DLD1 (cell line): ENCODE measurements at regions not wholly inside any gene's neighbourhood (a gene's known extent, or its start where the extent isn't known, plus 50 kb on each side); places are given as distances from the start of the nearest gene placed in this dataset.

ENCODE experiments used
- in situ Hi-C: cut with HindIII; loops from 2 replicates; pipeline ENCODE4 v1.10.0; 2017; ENCODE audit warnings: low sequenced_read_pairs

GRCh38 chr3:194738254-194739093 lies 52.8 kb downstream of the FAM43A start:
- in situ Hi-C loops, result no loop called here

- in situ Hi-C loops, result no loop called here
Measured at GRCh38 chr3:194739498-194740284, 54.0 kb downstream of the FAM43A start.

GRCh38 chr3:194740859-194741491 lies 55.3 kb downstream of the FAM43A start:
- in situ Hi-C loops, result no loop called here

- in situ Hi-C loops, result no loop called here
Measured at GRCh38 chr3:194741916-194742315, 56.2 kb downstream of the FAM43A start.

- in situ Hi-C loops, result no loop called here
Measured at GRCh38 chr3:194744826-194745225, 59.1 kb downstream of the FAM43A start.

- in situ Hi-C loops, result no loop called here
Measured at GRCh38 chr3:194745422-194746184, 59.9 kb downstream of the FAM43A start.

GRCh38 chr3:194748225-194748624 lies 62.5 kb downstream of the FAM43A start:
- in situ Hi-C loops, result no loop called here

- in situ Hi-C loops, result no loop called here
Measured at GRCh38 chr3:194749631-194750490, 64.2 kb downstream of the FAM43A start.

- in situ Hi-C loops, result no loop called here
Measured at GRCh38 chr3:194750491-194750828, 64.8 kb downstream of the FAM43A start.

GRCh38 chr3:194755671-194756459 lies 70.2 kb downstream of the FAM43A start:
- in situ Hi-C loops, result no loop called here

GRCh38 chr3:194756460-194756779 lies 70.7 kb downstream of the FAM43A start:
- in situ Hi-C loops, result no loop called here

- in situ Hi-C loops, result no loop called here
Measured at GRCh38 chr3:194756791-194757325, 71.2 kb downstream of the FAM43A start.

GRCh38 chr3:194757647-194758061 lies 72.0 kb downstream of the FAM43A start:
- in situ Hi-C loops, result no loop called here

GRCh38 chr3:194758716-194759115 lies 73.0 kb downstream of the FAM43A start:
- in situ Hi-C loops, result no loop called here

GRCh38 chr3:194760494-194761137 lies 74.9 kb downstream of the FAM43A start:
- in situ Hi-C loops, result no loop called here

GRCh38 chr3:194761384-194761783 lies 75.7 kb downstream of the FAM43A start:
- in situ Hi-C loops, result no loop called here

GRCh38 chr3:194766845-194767244 lies 81.2 kb downstream of the FAM43A start:
- in situ Hi-C loops, result no loop called here

GRCh38 chr3:194767446-194768207 lies 81.9 kb downstream of the FAM43A start:
- in situ Hi-C loops, result no loop called here
